ENCODE measurements at regions not wholly inside any gene's neighbourhood (a gene's known extent, or its start where the extent isn't known, plus 50 kb on each side); places are given as distances from the start of the nearest gene placed in this dataset.
"Not testable (repeated sequence)": the region's sequence is repeated elsewhere in the genome, so short reads cannot be mapped to it uniquely, and the experiment has no call there.

- no peaks in the 10 kb centered on the region for H3K36me3 ChIP-seq (ENCODE audit: control insufficient read depth in 3 of 3, insufficient read depth in 2 of 3, low read depth in 1 of 3, low read length in 3 of 3)
- WGBS, 3 donors, result 83 to 92% (median 91%) methylated on average over 5 of the region's 5 CpGs
- peaks cover 0 to 8% (median 0%) of the 10 kb centered on the region in 3 donors for H3K4me1 ChIP-seq (ENCODE audit: control insufficient read depth in 3 of 3, insufficient read depth in 2 of 3, low read depth in 1 of 3, low read length in 2 of 3)
- H3K4me3 ChIP-seq (ENCODE audit: low read depth in 1 of 3, low read length in 3 of 3), result no peak overlapping the region
- H3K27ac ChIP-seq (ENCODE audit: low read depth in 1 of 3, low read length in 2 of 3), result no peak overlapping the region
- no peak for DNase-seq
- H3K27me3 ChIP-seq (ENCODE audit: control insufficient read depth in 3 of 3, insufficient read depth in 3 of 3, low read length in 3 of 3), result no peaks in the 10 kb centered on the region
- no peaks in the 10 kb centered on the region for H3K9me3 ChIP-seq (ENCODE audit: control insufficient read depth in 2 of 2, insufficient read depth in 1 of 2, low read depth in 1 of 2, low read length in 1 of 2)
- FAIRE-seq, result no peak
These were observed 137.4 kb upstream of the AFDN start for GRCh38 chr6:167689278-167689677.

DNA sequence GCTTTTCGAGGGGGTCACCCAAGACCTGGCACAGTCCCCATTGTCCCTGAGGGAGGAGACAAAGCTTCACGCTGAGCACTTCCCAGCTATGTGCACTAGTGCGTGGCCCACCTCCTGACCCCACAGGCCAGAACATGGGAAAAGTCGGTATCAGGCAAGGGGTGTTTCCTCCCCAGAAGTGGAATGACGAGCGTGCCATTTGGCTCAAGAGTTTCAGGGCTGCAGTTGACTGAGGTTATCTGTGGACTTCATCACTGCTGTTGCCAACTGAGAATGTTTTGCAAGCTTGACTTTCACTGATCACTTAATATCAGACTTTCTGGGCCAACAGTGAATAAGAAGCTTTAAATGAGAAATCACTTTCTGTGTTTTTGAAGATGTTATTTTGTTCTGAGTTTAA, 137.0 kb upstream of the AFDN start:
- no peak for DNase-seq
- Histone ChIP-seq H3K4me1 (ENCODE audit: control insufficient read depth in 3 of 3, insufficient read depth in 2 of 3, low read depth in 1 of 3, low read length in 2 of 3) (peaks cover 0 to 3% (median 0%) of the 10 kb centered on the region in 3 donors), H3K27ac (ENCODE audit: low read depth in 1 of 3, low read length in 2 of 3) (no peak overlapping the region), H3K36me3 (ENCODE audit: control insufficient read depth in 3 of 3, insufficient read depth in 2 of 3, low read depth in 1 of 3, low read length in 3 of 3) (no peaks in the 10 kb centered on the region), H3K27me3 (ENCODE audit: control insufficient read depth in 3 of 3, insufficient read depth in 3 of 3, low read length in 3 of 3) (no peaks in the 10 kb centered on the region), H3K9me3 (ENCODE audit: control insufficient read depth in 2 of 2, insufficient read depth in 1 of 2, low read depth in 1 of 2, low read length in 1 of 2) (no peaks in the 10 kb centered on the region), H3K4me3 (ENCODE audit: low read depth in 1 of 3, low read length in 3 of 3) (no peak overlapping the region)
- 59 to 67% (median 66%) methylated on average over 6 of the region's 6 CpGs for WGBS, 3 donors
- no peak for FAIRE-seq

GRCh38 chr6:167690167-167690922, 136.4 kb upstream of the AFDN start:
- not testable (repeated sequence) for H3K36me3 ChIP-seq (ENCODE audit: control insufficient read depth in 3 of 3, insufficient read depth in 2 of 3, low read depth in 1 of 3, low read length in 3 of 3); H3K27ac ChIP-seq (ENCODE audit: low read depth in 1 of 3, low read length in 2 of 3); H3K27me3 ChIP-seq (ENCODE audit: control insufficient read depth in 3 of 3, insufficient read depth in 3 of 3, low read length in 3 of 3); H3K9me3 ChIP-seq (ENCODE audit: control insufficient read depth in 2 of 2, insufficient read depth in 1 of 2, low read depth in 1 of 2, low read length in 1 of 2); DNase-seq; H3K4me3 ChIP-seq (ENCODE audit: low read depth in 1 of 3, low read length in 3 of 3); FAIRE-seq; H3K4me1 ChIP-seq (ENCODE audit: control insufficient read depth in 3 of 3, insufficient read depth in 2 of 3, low read depth in 1 of 3, low read length in 2 of 3)
- 88 to 90% (median 89%) methylated on average over 14 of the region's 14 CpGs for WGBS, 3 donors

DNA sequence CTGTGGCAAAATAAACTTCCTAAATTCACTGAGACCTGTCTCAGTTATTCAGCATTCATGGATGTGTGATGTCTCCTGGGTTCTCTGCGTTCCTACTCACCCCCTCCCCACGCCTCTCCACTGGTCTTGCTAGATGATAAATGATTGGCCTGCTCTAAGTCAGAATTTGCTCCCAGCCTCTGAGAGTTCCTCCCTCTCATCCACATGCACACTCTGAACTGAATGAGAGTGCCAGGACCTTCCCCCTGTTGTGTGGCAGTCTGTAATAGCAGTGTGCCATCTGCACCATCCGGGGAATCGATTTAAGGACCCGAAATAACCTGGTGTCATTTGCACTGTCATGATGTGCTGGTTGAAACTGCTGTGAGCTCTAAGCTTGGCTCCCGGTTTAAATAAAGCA, 135.8 kb upstream of the AFDN start:
- WGBS, 3 donors, result 87 to 91% (median 88%) methylated on average over 6 of the region's 6 CpGs
- Histone ChIP-seq H3K9me3 (ENCODE audit: control insufficient read depth in 2 of 2, insufficient read depth in 1 of 2, low read depth in 1 of 2, low read length in 1 of 2) (no peaks in the 10 kb centered on the region), H3K27me3 (ENCODE audit: control insufficient read depth in 3 of 3, insufficient read depth in 3 of 3, low read length in 3 of 3) (no peaks in the 10 kb centered on the region), H3K4me3 (ENCODE audit: low read depth in 1 of 3, low read length in 3 of 3) (no peak overlapping the region), H3K36me3 (ENCODE audit: control insufficient read depth in 3 of 3, insufficient read depth in 2 of 3, low read depth in 1 of 3, low read length in 3 of 3) (no peaks in the 10 kb centered on the region), H3K27ac (ENCODE audit: low read depth in 1 of 3, low read length in 2 of 3) (no peak overlapping the region), H3K4me1 (ENCODE audit: control insufficient read depth in 3 of 3, insufficient read depth in 2 of 3, low read depth in 1 of 3, low read length in 2 of 3) (no peaks in the 10 kb centered on the region)
- FAIRE-seq (no peak), DNase-seq (no peak)

DNA sequence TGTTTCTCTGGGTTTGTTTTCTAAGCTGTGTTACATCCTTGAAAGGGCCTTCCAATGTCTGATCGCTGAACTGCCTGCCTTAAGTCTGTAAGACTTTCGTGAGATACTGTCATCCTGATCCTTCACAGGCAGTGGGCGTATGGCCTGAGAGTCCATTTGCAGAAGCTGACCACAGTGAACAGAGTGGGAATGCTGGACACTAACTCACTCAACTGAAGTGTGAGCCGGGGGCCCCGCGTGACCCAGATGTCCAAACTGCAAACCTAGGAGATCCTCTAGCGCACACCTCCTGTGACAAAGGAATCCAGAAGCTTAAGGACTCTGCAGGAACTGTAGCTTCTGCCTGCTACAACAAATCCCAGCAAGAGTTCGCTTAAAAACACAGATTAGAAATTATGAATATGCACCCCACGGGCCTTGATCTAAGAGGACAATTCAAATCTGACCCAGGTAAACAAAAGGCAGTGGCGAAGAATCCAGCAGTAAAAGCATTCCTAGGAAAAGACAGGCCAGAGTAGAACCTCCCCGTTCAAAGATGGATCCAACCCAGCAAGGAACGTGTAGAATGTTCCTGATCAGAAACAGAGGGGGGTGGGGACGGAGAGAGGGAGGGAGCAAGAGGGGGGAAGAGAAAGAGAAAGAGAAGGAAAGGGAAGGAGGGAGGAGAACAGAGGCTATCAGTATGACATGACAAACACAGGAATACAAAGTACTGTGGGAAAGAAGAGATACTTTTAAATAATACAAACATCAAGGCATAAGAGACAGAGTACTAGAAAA, 135.0 kb upstream of the AFDN start:
- Histone ChIP-seq H3K36me3 (ENCODE audit: control insufficient read depth in 3 of 3, insufficient read depth in 2 of 3, low read depth in 1 of 3, low read length in 3 of 3) (no peaks in the 10 kb centered on the region), H3K4me1 (ENCODE audit: control insufficient read depth in 3 of 3, insufficient read depth in 2 of 3, low read depth in 1 of 3, low read length in 2 of 3) (no peaks in the 10 kb centered on the region), H3K4me3 (ENCODE audit: low read depth in 1 of 3, low read length in 3 of 3) (no peak overlapping the region), H3K27ac (ENCODE audit: low read depth in 1 of 3, low read length in 2 of 3) (no peak overlapping the region), H3K9me3 (ENCODE audit: control insufficient read depth in 2 of 2, insufficient read depth in 1 of 2, low read depth in 1 of 2, low read length in 1 of 2) (no peaks in the 10 kb centered on the region), H3K27me3 (ENCODE audit: control insufficient read depth in 3 of 3, insufficient read depth in 3 of 3, low read length in 3 of 3) (no peaks in the 10 kb centered on the region)
- DNase-seq, result no peak
- 85 to 86% (median 85%) methylated on average over 13 of the region's 13 CpGs for WGBS, 3 donors
- no peak for FAIRE-seq

DNA sequence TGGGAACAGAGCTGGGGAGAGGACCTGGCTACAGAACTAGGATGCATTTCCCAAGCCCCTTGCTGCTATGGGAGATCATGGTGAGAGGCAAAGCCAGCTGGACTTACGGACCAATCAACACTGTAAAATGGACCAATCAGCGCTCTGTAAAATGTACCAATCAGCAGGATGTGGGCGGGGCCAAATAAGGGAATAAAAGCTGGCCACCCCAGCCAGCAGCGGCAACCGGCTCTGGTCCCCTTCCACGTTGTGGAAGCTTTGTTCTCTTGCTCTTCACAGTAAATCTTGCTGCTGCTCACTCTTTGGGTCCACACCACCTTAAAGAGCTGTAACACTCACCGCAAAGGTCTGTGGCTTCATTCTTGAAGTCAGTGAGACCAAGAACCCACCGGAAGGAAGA, 133.2 kb upstream of the AFDN start:
- FAIRE-seq; H3K27ac ChIP-seq (ENCODE audit: low read depth in 1 of 3, low read length in 2 of 3); H3K9me3 ChIP-seq (ENCODE audit: control insufficient read depth in 2 of 2, insufficient read depth in 1 of 2, low read depth in 1 of 2, low read length in 1 of 2); H3K36me3 ChIP-seq (ENCODE audit: control insufficient read depth in 3 of 3, insufficient read depth in 2 of 3, low read depth in 1 of 3, low read length in 3 of 3); H3K4me1 ChIP-seq (ENCODE audit: control insufficient read depth in 3 of 3, insufficient read depth in 2 of 3, low read depth in 1 of 3, low read length in 2 of 3); H3K27me3 ChIP-seq (ENCODE audit: control insufficient read depth in 3 of 3, insufficient read depth in 3 of 3, low read length in 3 of 3); H3K4me3 ChIP-seq (ENCODE audit: low read depth in 1 of 3, low read length in 3 of 3); DNase-seq: not testable (repeated sequence)
- WGBS, 3 donors, result 92 to 95% (median 92%) methylated on average over 8 of the region's 8 CpGs

- peaks cover 0 to 7% (median 3%) of the 10 kb centered on the region in 3 donors for H3K4me1 ChIP-seq (ENCODE audit: control insufficient read depth in 3 of 3, insufficient read depth in 2 of 3, low read depth in 1 of 3, low read length in 2 of 3)
- H3K4me3 ChIP-seq (ENCODE audit: low read depth in 1 of 3, low read length in 3 of 3), result no peak overlapping the region
- no peak overlapping the region for H3K27ac ChIP-seq (ENCODE audit: low read depth in 1 of 3, low read length in 2 of 3)
- no peaks in the 10 kb centered on the region for H3K9me3 ChIP-seq (ENCODE audit: control insufficient read depth in 2 of 2, insufficient read depth in 1 of 2, low read depth in 1 of 2, low read length in 1 of 2)
- DNase-seq, result no peak
- no peak for FAIRE-seq
- no peaks in the 10 kb centered on the region for H3K36me3 ChIP-seq (ENCODE audit: control insufficient read depth in 3 of 3, insufficient read depth in 2 of 3, low read depth in 1 of 3, low read length in 3 of 3)
- H3K27me3 ChIP-seq (ENCODE audit: control insufficient read depth in 3 of 3, insufficient read depth in 3 of 3, low read length in 3 of 3), result no peaks in the 10 kb centered on the region
- 92 to 95% (median 93%) methylated on average over 13 of the region's 13 CpGs for WGBS, 3 donors
These were observed 130.9 kb upstream of the AFDN start for GRCh38 chr6:167695831-167696230.

DNA sequence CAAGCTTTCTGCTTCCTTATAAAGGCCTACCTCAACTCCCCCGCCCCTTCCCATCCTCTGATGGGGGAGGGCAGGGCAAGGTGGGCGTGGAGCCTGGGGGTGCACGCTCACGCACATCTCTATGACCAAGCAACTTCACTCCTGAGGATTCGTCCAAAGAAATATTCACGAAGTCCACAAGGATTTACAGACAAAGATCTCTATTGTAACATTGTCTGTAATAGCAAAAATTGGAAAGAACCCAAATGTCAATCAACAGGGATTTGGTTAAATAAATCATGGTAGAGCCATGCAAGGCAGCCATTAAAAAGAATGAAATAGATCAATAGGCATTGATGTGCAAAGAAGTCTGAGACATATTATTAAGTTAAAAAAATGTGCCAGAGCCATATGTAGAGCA, 130.4 kb upstream of the AFDN start:
- FAIRE-seq (no peak), DNase-seq (no peak)
- Histone ChIP-seq H3K36me3 (ENCODE audit: control insufficient read depth in 3 of 3, insufficient read depth in 2 of 3, low read depth in 1 of 3, low read length in 3 of 3) (no peaks in the 10 kb centered on the region), H3K4me3 (ENCODE audit: low read depth in 1 of 3, low read length in 3 of 3) (no peak overlapping the region), H3K27ac (ENCODE audit: low read depth in 1 of 3, low read length in 2 of 3) (no peak overlapping the region), H3K4me1 (ENCODE audit: control insufficient read depth in 3 of 3, insufficient read depth in 2 of 3, low read depth in 1 of 3, low read length in 2 of 3) (peaks cover 0 to 7% (median 3%) of the 10 kb centered on the region in 3 donors), H3K9me3 (ENCODE audit: control insufficient read depth in 2 of 2, insufficient read depth in 1 of 2, low read depth in 1 of 2, low read length in 1 of 2) (no peaks in the 10 kb centered on the region), H3K27me3 (ENCODE audit: control insufficient read depth in 3 of 3, insufficient read depth in 3 of 3, low read length in 3 of 3) (no peaks in the 10 kb centered on the region)
- 86 to 88% (median 86%) methylated on average over 6 of the region's 6 CpGs for WGBS, 3 donors

All from small intestine (tissue), 7 donors.